Neural progenitor cell (in vitro differentiated cells): ENCODE measurements at regions not wholly inside any gene's neighbourhood (a gene's known extent, or its start where the extent isn't known, plus 50 kb on each side); places are given as distances from the start of the nearest gene placed in this dataset.

ENCODE experiments used
- EZH2phosphoT487 ChIP-seq: fragments of 200-600 bp; sonication (generic); IDR thresholded peaks from 2 replicates; pipeline ENCODE4 v1.6.1; 2017; ENCODE audit warnings: antibody characterized with exemption
- TF ChIP-seq, protein P1 (sequence below): fragments of 200-600 bp; sonication (generic); IDR thresholded peaks from 2 replicates; pipeline ENCODE4 v1.5.1; 2017; ENCODE audit warnings: antibody characterized with exemption, mild to moderate bottlenecking

GRCh38 chr9:107874591-107875369 is 385.2 kb upstream of the KLF4 start:
- TF ChIP-seq, protein P1, sequence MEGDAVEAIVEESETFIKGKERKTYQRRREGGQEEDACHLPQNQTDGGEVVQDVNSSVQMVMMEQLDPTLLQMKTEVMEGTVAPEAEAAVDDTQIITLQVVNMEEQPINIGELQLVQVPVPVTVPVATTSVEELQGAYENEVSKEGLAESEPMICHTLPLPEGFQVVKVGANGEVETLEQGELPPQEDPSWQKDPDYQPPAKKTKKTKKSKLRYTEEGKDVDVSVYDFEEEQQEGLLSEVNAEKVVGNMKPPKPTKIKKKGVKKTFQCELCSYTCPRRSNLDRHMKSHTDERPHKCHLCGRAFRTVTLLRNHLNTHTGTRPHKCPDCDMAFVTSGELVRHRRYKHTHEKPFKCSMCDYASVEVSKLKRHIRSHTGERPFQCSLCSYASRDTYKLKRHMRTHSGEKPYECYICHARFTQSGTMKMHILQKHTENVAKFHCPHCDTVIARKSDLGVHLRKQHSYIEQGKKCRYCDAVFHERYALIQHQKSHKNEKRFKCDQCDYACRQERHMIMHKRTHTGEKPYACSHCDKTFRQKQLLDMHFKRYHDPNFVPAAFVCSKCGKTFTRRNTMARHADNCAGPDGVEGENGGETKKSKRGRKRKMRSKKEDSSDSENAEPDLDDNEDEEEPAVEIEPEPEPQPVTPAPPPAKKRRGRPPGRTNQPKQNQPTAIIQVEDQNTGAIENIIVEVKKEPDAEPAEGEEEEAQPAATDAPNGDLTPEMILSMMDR: no peak
- TF ChIP-seq EZH2phosphoT487: no peak
